ENCODE measurements at regions not wholly inside any gene's neighbourhood (a gene's known extent, or its start where the extent isn't known, plus 50 kb on each side); places are given as distances from the start of the nearest gene placed in this dataset.

GRCh38 chr13:109468123-109468522, 318.3 kb downstream of the IRS2 start:
- no peaks in the 10 kb centered on the region for H3K9me3 ChIP-seq
- H3K27ac ChIP-seq: no peak overlapping the region
- H3K4me3 ChIP-seq (replicated peaks in 1 of 3): no peak overlapping the region
- no peaks in the 10 kb centered on the region for H3K4me1 ChIP-seq
- TF ChIP-seq CTCF (IDR thresholded peaks at IDR 0.05) (no peak), POLR2A (IDR thresholded peaks at IDR 0.05) (no peak)
- DNase-seq: no peak
- intact Hi-C loops (cut with DNase I): no loop called here
- no peaks in the 10 kb centered on the region for H3K36me3 ChIP-seq
- 41 to 43% methylated on average over 5 of the region's 5 CpGs for WGBS, 2 donors
- no peaks in the 10 kb centered on the region for H3K27me3 ChIP-seq

- no peak for DNase-seq
- Histone ChIP-seq H3K4me3 (replicated peaks in 1 of 3) (no peak overlapping the region), H3K27ac (no peak overlapping the region), H3K36me3 (no peaks in the 10 kb centered on the region), H3K4me1 (no peaks in the 10 kb centered on the region), H3K9me3 (no peaks in the 10 kb centered on the region), H3K27me3 (no peaks in the 10 kb centered on the region)
- intact Hi-C loops (cut with DNase I): no loop called here
- TF ChIP-seq POLR2A (IDR thresholded peaks at IDR 0.05) (no peak), CTCF (IDR thresholded peaks at IDR 0.05) (no peak)
- 33 to 44% methylated on average over 2 of the region's 2 CpGs for WGBS, 2 donors
Observed at GRCh38 chr13:109465148-109465547, 321.2 kb downstream of the IRS2 start.

- no peak for TF ChIP-seq POLR2A (IDR thresholded peaks at IDR 0.05)
- no peak for TF ChIP-seq CTCF (IDR thresholded peaks at IDR 0.05)
- intact Hi-C loops (cut with DNase I): no loop called here
- no peak overlapping the region for H3K27ac ChIP-seq
- H3K9me3 ChIP-seq: no peaks in the 10 kb centered on the region
- H3K36me3 ChIP-seq: no peaks in the 10 kb centered on the region
- no peak for DNase-seq
- H3K4me3 ChIP-seq (replicated peaks in 1 of 3): no peak overlapping the region
- H3K4me1 ChIP-seq: no peaks in the 10 kb centered on the region
- WGBS, 2 donors: 83 to 88% methylated on average over 4 of the region's 4 CpGs
- H3K27me3 ChIP-seq: no peaks in the 10 kb centered on the region
Observed at GRCh38 chr13:109454167-109454917, 332.0 kb downstream of the IRS2 start.

- DNase-seq: no peak
- Histone ChIP-seq H3K9me3 (no peaks in the 10 kb centered on the region), H3K27me3 (no peaks in the 10 kb centered on the region), H3K4me3 (replicated peaks in 1 of 3) (no peak overlapping the region), H3K27ac (no peak overlapping the region), H3K4me1 (no peaks in the 10 kb centered on the region), H3K36me3 (no peaks in the 10 kb centered on the region)
- intact Hi-C loops (cut with DNase I): no loop called here
- TF ChIP-seq POLR2A (IDR thresholded peaks at IDR 0.05) (no peak), CTCF (IDR thresholded peaks at IDR 0.05) (no peak)
- 52 to 62% methylated on average over 2 of the region's 2 CpGs for WGBS, 2 donors
Observed at GRCh38 chr13:109451726-109452125, 334.7 kb downstream of the IRS2 start.

GRCh38 chr13:109448629-109449028, 337.8 kb downstream of the IRS2 start:
- Histone ChIP-seq H3K4me3 (replicated peaks in 1 of 3) (no peak overlapping the region), H3K4me1 (no peaks in the 10 kb centered on the region), H3K9me3 (no peaks in the 10 kb centered on the region), H3K27ac (no peak overlapping the region), H3K27me3 (no peaks in the 10 kb centered on the region), H3K36me3 (no peaks in the 10 kb centered on the region)
- TF ChIP-seq CTCF (IDR thresholded peaks at IDR 0.05): no peak
- no peak for TF ChIP-seq POLR2A (IDR thresholded peaks at IDR 0.05)
- DNase-seq: no peak
- intact Hi-C loops (cut with DNase I): no loop called here
- 88 to 90% methylated on average over 8 of the region's 8 CpGs for WGBS, 2 donors
